H1 (cell line): ENCODE measurements at regions not wholly inside any gene's neighbourhood (a gene's known extent, or its start where the extent isn't known, plus 50 kb on each side); places are given as distances from the start of the nearest gene placed in this dataset.

Experiments
- CTCF ChIA-PET: fragments of 300-600 bp; sonication (Branson Sonifier 250); formaldehyde crosslinking; loops from one replicate; lab custom pipeline; 2021; ENCODE audit not compliant: partially characterized antibody; lab: Charles Lee
- POLR2A ChIA-PET: fragments of 300-600 bp; sonication (Branson Sonifier 250); formaldehyde crosslinking; loops from one replicate; lab custom pipeline; 2021; ENCODE audit warnings: inconsistent platforms; ENCODE audit not compliant: partially characterized antibody; lab: Charles Lee
- DNase-seq, 2 experiments: peaks; one replicate each; pipeline versions ENCODE4 v3.0.0 to v3.0.0-alpha.2; 2010 to 2022; ENCODE audit warnings: low spot score in 2 of 2, low read depth in 1 of 2, mixed read lengths in 1 of 2
- FAIRE-seq: peaks from 2 replicates; lab custom pipeline; 2011; peaks lifted over from hg19 to GRCh38; lab: Jason Lieb, UNC
- H2AFZ ChIP-seq: 2 replicates; pipeline ENCODE4 v1.8.1; 2012; ENCODE audit warnings: low read length, inconsistent platforms
- H2AK5ac ChIP-seq: 2 replicates; pipeline ENCODE4 v1.6.1; 2013; ENCODE audit warnings: low read depth, low read length
- H2BK120ac ChIP-seq: replicated peaks from 2 replicates; pipeline ENCODE3; 2013; ENCODE audit warnings: low read depth, low read length, inconsistent platforms
- H2BK12ac ChIP-seq: 2 replicates; pipeline ENCODE4 v1.6.1; 2013; ENCODE audit warnings: low read depth, low read length
- H2BK15ac ChIP-seq: 2 replicates; pipeline ENCODE4 v1.6.1; 2013; ENCODE audit warnings: low read length
- H2BK20ac ChIP-seq: 2 replicates; pipeline ENCODE4 v1.6.1; 2013; ENCODE audit warnings: low read length
- H2BK5ac ChIP-seq: 2 replicates; pipeline ENCODE4 v1.6.1; 2013; ENCODE audit warnings: low read depth, low read length
- H3K14ac ChIP-seq: 2 replicates; pipeline ENCODE4 v1.6.1; 2013; ENCODE audit warnings: inconsistent platforms; ENCODE audit not compliant: insufficient read length
- H3K18ac ChIP-seq: 2 replicates; pipeline ENCODE4 v1.6.1; 2013; ENCODE audit warnings: low read length; ENCODE audit errors: extremely low read depth
- H3K23ac ChIP-seq: 2 replicates; pipeline ENCODE4 v1.6.1; 2013; ENCODE audit warnings: inconsistent platforms; ENCODE audit not compliant: insufficient read length
- H3K23me2 ChIP-seq: 2 replicates; pipeline ENCODE4 v1.6.1; 2013; ENCODE audit warnings: low read depth, low read length
- H3K27ac ChIP-seq: 2 replicates; pipeline ENCODE4 v1.6.1; 2011; ENCODE audit warnings: low read depth, low read length, inconsistent platforms
- H3K27me3 ChIP-seq, 4 experiments: replicated peaks in 1 of 4; 1 replicate in 1 of 4; 2 replicates in 3 of 4; pipeline versions ENCODE4 v1.6.1 to v1.8.1; 2011 to 2013; ENCODE audit warnings: low read length in 3 of 4, mild to moderate bottlenecking in 3 of 4, inconsistent platforms in 2 of 4, mixed read lengths in 2 of 4, moderate library complexity in 1 of 4; ENCODE audit not compliant: control insufficient read depth in 3 of 4, insufficient read depth in 3 of 4; ENCODE audit errors: extremely low read depth in 1 of 4
- H3K36me3 ChIP-seq, 4 experiments: 2 replicates each; pipeline versions ENCODE4 v1.6.1 to v1.8.1; 2011 to 2013; ENCODE audit warnings: mild to moderate bottlenecking in 4 of 4, low read length in 3 of 4, moderate library complexity in 2 of 4, control low read depth in 1 of 4, inconsistent platforms in 1 of 4; ENCODE audit not compliant: insufficient read depth in 4 of 4, control insufficient read depth in 2 of 4
- H3K4ac ChIP-seq: replicated peaks from 2 replicates; pipeline ENCODE3; 2013; ENCODE audit warnings: low read length, low read depth, mixed read lengths, inconsistent platforms; ENCODE audit not compliant: insufficient read length
- H3K4me1 ChIP-seq, 4 experiments: replicated peaks in 1 of 4; 1 replicate in 1 of 4; 2 replicates in 3 of 4; pipeline versions ENCODE4 v1.6.1 to v1.8.1; 2011 to 2013; ENCODE audit warnings: low read length in 3 of 4, inconsistent platforms in 2 of 4, mixed read lengths in 1 of 4; ENCODE audit not compliant: insufficient read depth in 4 of 4, control insufficient read depth in 3 of 4
- H3K4me2 ChIP-seq, 2 experiments: 2 replicates each; pipeline versions ENCODE4 v1.6.1 to v1.8.1; 2011 to 2013; ENCODE audit warnings: low read depth in 2 of 2, low read length in 2 of 2, control low read depth in 1 of 2, inconsistent platforms in 1 of 2, mild to moderate bottlenecking in 1 of 2; ENCODE audit not compliant: insufficient read depth in 1 of 2
- H3K4me3 ChIP-seq, 4 experiments: fragments of 200-600, 300-600 bp in 1 of 4; sonication (generic), shearing (Covaris generic), sonication (Bioruptor Twin) in 1 of 4; 2 replicates each; pipeline versions ENCODE4 v1.5.1 to v1.8.1; 2011 to 2016; ENCODE audit warnings: low read length in 4 of 4, low read depth in 3 of 4, control low read depth in 2 of 4, inconsistent platforms in 2 of 4, mild to moderate bottlenecking in 2 of 4, mixed read lengths in 1 of 4, moderate library complexity in 1 of 4; ENCODE audit not compliant: insufficient read depth in 2 of 4; ENCODE audit errors: extremely low read depth in 1 of 4
- H3K56ac ChIP-seq: replicated peaks from 2 replicates; pipeline ENCODE3; 2013; ENCODE audit warnings: low read depth, mild to moderate bottlenecking, mixed read lengths, low read length, inconsistent platforms; ENCODE audit not compliant: insufficient read length
- H3K79me1 ChIP-seq: 2 replicates; pipeline ENCODE4 v1.6.1; 2013; ENCODE audit warnings: low read depth, low read length, control low read depth
- H3K79me2 ChIP-seq, 2 experiments: 2 replicates each; pipeline versions ENCODE4 v1.6.1 to v1.8.1; 2012 to 2013; ENCODE audit warnings: low read length in 2 of 2, mild to moderate bottlenecking in 2 of 2, inconsistent platforms in 1 of 2; ENCODE audit not compliant: insufficient read depth in 2 of 2, control insufficient read depth in 1 of 2
- H3K9ac ChIP-seq, 4 experiments: replicated peaks in 1 of 4; 1 replicate in 1 of 4; 2 replicates in 3 of 4; pipeline versions ENCODE4 v1.6.1 to v1.8.1; 2011 to 2013; ENCODE audit warnings: low read depth in 3 of 4, low read length in 3 of 4, control low read depth in 2 of 4, mild to moderate bottlenecking in 2 of 4, moderate library complexity in 2 of 4, inconsistent platforms in 1 of 4; ENCODE audit errors: extremely low read depth in 1 of 4
- H3K9me3 ChIP-seq, 2 experiments: 2 replicates each; pipeline versions ENCODE4 v1.6.1 to v1.8.1; 2012 to 2013; ENCODE audit warnings: mild to moderate bottlenecking in 2 of 2, moderate library complexity in 2 of 2, control low read depth in 1 of 2, inconsistent platforms in 1 of 2, low read depth in 1 of 2, low read length in 1 of 2, mixed read lengths in 1 of 2; ENCODE audit not compliant: insufficient read depth in 2 of 2
- H4K20me1 ChIP-seq, 2 experiments: replicated peaks in 1 of 2; 2 replicates each; pipeline versions ENCODE3 to v1.8.1; 2011 to 2013; ENCODE audit warnings: inconsistent platforms in 2 of 2, low read length in 2 of 2, mild to moderate bottlenecking in 1 of 2; ENCODE audit not compliant: insufficient read depth in 2 of 2, control insufficient read depth in 1 of 2
- H4K5ac ChIP-seq: 2 replicates; pipeline ENCODE4 v1.6.1; 2013; ENCODE audit warnings: low read length, low read depth, mixed read lengths, inconsistent platforms; ENCODE audit not compliant: insufficient read length
- H4K8ac ChIP-seq: 2 replicates; pipeline ENCODE4 v1.8.0; 2013; ENCODE audit warnings: mild to moderate bottlenecking, moderate library complexity, low read length, inconsistent platforms; ENCODE audit not compliant: insufficient read depth; ENCODE audit errors: extremely low read depth
- H4K91ac ChIP-seq: replicated peaks from 2 replicates; pipeline ENCODE3; 2013; ENCODE audit warnings: low read length, mixed read lengths, inconsistent platforms; ENCODE audit not compliant: insufficient read length
- CEBPB ChIP-seq: IDR thresholded peaks from 2 replicates; pipeline ENCODE4 v1.6.1; 2012; ENCODE audit warnings: low read depth, low read length
- KDM1A ChIP-seq: fragments of 200-600, 300-600 bp; sonication (generic); IDR thresholded peaks from 2 replicates; pipeline ENCODE4 v1.7.1; 2016; ENCODE audit warnings: mild to moderate bottlenecking, low read length, borderline replicate concordance
- RAD21 ChIP-seq, 2 experiments: IDR thresholded peaks in 1 of 2; conservative IDR thresholded peaks in 1 of 2; 2 replicates each; pipeline ENCODE4 v1.6.1; 2011; ENCODE audit warnings: low read depth in 2 of 2, low read length in 2 of 2, improper control_type of control experiment in 1 of 2, inconsistent platforms in 1 of 2, mild to moderate bottlenecking in 1 of 2, moderate library complexity in 1 of 2
- RXRA ChIP-seq: IDR thresholded peaks from 2 replicates; pipeline ENCODE4 v1.6.1; 2011; ENCODE audit warnings: low read depth, mild to moderate bottlenecking, low read length, moderate library complexity; ENCODE audit not compliant: insufficient read depth
- SIRT6 ChIP-seq: IDR thresholded peaks from one replicate; pipeline ENCODE4 v1.7.1; 2012; ENCODE audit warnings: low read length, inconsistent platforms
- WGBS, 2 experiments: shearing (Covaris generic) in 1 of 2; methylation state at CpG; one replicate each; pipeline versions ENCODE4 v1.1.6 to v1.1.7; 2013 to 2015; ENCODE audit warnings: low lambda C conversion rate in 2 of 2, mixed read lengths in 2 of 2, inconsistent platforms in 1 of 2, low coverage in 1 of 2, missing lambda C conversion rate in 1 of 2; ENCODE audit not compliant: insufficient replicate concordance in 2 of 2, insufficient coverage in 1 of 2, insufficient read length in 1 of 2; ENCODE audit errors: extremely low coverage in 1 of 2, missing lambda C conversion rate in 1 of 2; 5-methylcytosine and 5-hydroxymethylcytosine counted together
- TF ChIP-seq, protein P1 (sequence below): IDR thresholded peaks from 2 replicates; pipeline ENCODE4 v1.6.1; 2012; ENCODE audit warnings: low read length, inconsistent platforms

DNA sequence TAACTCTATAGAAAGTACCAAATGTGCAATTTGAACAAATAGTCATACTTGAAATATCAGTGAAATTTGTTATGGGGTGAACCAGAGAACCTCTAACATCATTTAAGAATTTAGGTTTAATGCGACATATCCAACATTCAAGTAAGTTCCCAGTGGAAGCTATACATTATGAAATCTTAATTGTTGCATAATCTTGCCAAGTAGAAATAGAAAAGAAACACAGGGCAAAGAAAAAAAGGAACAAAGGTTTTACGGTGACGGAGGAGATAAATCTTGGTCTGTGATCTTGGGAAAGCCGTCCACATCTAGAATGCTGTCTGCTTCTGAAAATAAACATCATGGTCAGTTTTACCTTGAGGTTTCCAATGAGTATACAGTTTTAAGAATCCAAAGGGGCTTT, 445.7 kb downstream of the RFC3 start:
- TF ChIP-seq, protein P1, sequence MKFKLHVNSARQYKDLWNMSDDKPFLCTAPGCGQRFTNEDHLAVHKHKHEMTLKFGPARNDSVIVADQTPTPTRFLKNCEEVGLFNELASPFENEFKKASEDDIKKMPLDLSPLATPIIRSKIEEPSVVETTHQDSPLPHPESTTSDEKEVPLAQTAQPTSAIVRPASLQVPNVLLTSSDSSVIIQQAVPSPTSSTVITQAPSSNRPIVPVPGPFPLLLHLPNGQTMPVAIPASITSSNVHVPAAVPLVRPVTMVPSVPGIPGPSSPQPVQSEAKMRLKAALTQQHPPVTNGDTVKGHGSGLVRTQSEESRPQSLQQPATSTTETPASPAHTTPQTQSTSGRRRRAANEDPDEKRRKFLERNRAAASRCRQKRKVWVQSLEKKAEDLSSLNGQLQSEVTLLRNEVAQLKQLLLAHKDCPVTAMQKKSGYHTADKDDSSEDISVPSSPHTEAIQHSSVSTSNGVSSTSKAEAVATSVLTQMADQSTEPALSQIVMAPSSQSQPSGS = no peak
- TF ChIP-seq KDM1A (no peak), RAD21 (IDR thresholded peaks at IDR 0.05 in 1 of 2, conservative IDR thresholded peaks at IDR 0.05 in 1 of 2; ENCODE audit: low read depth in 2 of 2, low read length in 2 of 2) (no peak), CEBPB (no peak), SIRT6 (no peak), RXRA (no peak)
- TF ChIP-seq, all 59 proteins: peak for 0
- Histone ChIP-seq H3K9me3 (0 out of 4 replicates have a peak, but pooled peaks cover 2 to 3% of the 10 kb centered on the region in 2 experiments), H4K5ac (no peak overlapping the region), H2BK120ac (no peak overlapping the region), H3K14ac (no peak overlapping the region), H2BK12ac (no peak overlapping the region), H2AK5ac (no peak overlapping the region), H4K91ac (no peak overlapping the region), H3K79me1 (no peaks in the 10 kb centered on the region), H3K4me1 (no peaks in the 10 kb centered on the region), H3K4ac (no peak overlapping the region), H3K36me3 (no peaks in the 10 kb centered on the region), H3K23me2 (no peaks in the 10 kb centered on the region), H2BK15ac (no peak overlapping the region), H4K8ac (no peak overlapping the region), H3K79me2 (no peaks in the 10 kb centered on the region), H3K23ac (no peak overlapping the region), H3K56ac (no peak overlapping the region), H3K9ac (no peak overlapping the region), H3K4me2 (no peak overlapping the region), H2BK5ac (no peak overlapping the region), H3K4me3 (no peak overlapping the region), H3K27ac (no peak overlapping the region), H2BK20ac (no peak overlapping the region), H4K20me1 (no peaks in the 10 kb centered on the region), H2AFZ (no peak overlapping the region), H3K18ac (no peak overlapping the region), H3K27me3 (no peaks in the 10 kb centered on the region)
- POLR2A ChIA-PET = no interaction called here
- CTCF ChIA-PET = no interaction called here
- no peak for FAIRE-seq
- 92% methylated on average over 4 of the region's 4 CpGs; no CpG with 5 or more reads in 1 of the 2 experiments for WGBS, 2 experiments
- DNase-seq = no peak
